HG02943 (cell line): ENCODE measurements at regions not wholly inside any gene's neighbourhood (a gene's known extent, or its start where the extent isn't known, plus 50 kb on each side); places are given as distances from the start of the nearest gene placed in this dataset.
"Not testable (repeated sequence)": the region's sequence is repeated elsewhere in the genome, so short reads cannot be mapped to it uniquely, and the experiment has no call there.

Experiments
- ATAC-seq: cut with Tn5 transposase; IDR thresholded peaks from one replicate; pipeline ENCODE4 v1.9.1; 2021; ENCODE audit warnings: mild to moderate bottlenecking, low read depth, moderate library complexity; ENCODE audit not compliant: unreplicated experiment

DNA sequence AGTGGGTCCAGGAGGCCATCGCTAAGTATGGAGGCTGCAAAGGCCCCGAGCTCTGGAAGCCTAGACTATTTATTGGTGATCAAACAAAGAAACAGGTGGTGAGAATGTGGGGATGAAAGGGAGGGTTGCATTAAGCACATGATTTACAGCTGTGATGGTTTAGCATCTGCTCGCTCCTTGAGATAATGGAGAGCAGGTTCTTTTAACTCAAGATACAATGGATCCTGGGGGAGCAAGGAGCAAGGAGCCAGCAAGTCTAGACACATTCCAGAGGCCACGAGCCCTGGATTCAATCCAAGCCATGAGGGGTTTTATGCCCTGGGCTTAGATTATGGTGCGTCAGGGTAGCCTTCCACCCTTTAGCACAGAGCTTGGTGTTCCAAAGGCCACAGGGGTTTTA lies 460.3 kb downstream of the GJA1 start:
- not testable (repeated sequence) for ATAC-seq

DNA sequence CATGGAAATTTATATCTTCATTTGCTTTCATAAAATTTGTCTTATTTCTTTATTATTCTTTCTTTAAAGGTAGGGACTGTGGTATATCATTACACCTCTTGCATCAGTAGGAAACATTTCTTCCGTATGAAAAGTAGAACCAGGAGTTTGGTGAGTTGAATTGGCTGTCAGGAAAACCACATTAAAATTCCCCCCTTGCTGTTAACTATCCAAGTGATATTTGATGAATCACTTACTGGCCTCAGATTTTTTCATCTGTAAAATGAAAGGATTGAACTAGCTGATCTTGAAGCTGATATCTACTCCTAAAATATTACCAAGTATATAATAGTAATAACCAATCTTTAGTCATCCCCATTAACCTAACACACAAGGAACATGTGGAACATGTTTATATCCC lies 460.9 kb downstream of the GJA1 start:
- ATAC-seq: no peak

DNA sequence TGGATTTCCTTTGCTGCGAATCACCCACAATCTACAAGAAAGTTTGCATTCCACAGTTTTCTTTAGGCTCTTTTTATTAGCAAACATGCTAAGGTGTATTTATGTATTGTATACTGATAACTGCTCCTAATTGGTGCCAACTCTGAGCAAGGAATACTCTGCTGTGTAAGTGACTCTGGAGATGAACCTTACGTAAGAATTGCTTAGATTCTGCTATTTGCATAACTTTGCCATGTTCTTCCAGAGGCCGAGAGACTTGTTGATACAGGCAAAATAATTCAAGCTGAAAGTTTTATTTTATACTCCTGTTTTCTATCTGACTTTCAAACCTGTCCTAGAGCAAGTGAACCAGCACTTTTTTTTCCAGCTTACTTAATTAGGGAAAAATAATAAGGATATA lies 461.3 kb downstream of the GJA1 start:
- ATAC-seq: no peak

DNA sequence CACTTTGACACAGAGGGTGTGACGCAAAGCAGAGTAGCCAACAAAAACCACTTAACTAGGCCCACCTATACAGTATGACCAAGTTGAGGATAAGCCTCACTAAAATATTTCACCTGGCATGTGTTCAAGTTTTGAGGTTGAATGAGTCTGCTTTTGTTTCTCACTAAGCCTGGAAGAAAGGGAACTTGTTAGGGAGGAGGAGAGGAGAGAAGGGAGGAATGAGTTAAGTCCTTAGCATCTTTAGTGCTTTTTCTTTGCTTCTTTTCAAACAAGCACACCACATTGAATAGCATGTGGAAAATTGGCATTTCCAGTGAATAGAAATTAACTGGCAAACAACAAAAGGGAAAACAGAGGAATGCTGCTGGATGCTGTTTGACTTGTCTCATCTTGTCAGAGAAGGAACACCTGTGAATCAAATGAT lies 461.9 kb downstream of the GJA1 start:
- ATAC-seq: no peak

DNA sequence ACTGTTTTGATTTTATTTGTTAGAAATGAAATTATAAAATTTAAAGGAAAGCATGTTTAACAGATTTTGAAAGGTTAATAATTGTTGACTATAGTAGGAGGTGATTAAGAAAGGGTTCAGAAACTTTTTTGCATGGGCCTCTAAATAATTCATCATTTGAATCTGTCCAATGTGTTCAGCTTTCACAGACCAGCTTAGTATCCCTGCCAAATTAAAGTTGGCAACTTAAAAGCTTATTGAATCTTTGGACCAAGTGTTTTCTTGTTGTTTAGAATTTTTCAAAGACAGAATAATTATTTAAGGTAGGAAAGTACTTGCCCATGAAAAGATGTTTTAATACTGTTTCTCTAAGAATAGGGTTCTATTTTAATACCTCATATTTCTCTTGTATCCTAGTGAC lies 466.0 kb downstream of the GJA1 start:
- no peak for ATAC-seq

DNA sequence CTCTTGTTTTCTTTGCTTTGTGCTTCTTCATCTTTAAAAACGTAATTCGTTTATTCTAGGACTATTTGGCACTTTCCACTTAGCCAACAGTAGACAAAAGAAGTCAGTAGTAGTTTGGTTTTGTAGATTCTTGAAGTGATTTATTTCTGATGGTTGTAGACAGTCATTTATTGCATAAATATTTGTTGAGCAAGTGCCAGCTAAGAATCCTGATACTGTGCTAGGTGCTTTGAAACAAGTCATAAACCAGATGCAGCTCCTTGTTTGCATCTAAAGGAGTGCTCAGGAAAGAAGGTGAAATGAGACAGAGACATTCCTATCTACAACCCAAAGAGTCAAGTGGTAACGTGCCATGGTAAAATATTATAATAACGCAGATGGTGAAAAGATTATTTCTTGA lies 469.1 kb downstream of the GJA1 start:
- ATAC-seq: no peak

DNA sequence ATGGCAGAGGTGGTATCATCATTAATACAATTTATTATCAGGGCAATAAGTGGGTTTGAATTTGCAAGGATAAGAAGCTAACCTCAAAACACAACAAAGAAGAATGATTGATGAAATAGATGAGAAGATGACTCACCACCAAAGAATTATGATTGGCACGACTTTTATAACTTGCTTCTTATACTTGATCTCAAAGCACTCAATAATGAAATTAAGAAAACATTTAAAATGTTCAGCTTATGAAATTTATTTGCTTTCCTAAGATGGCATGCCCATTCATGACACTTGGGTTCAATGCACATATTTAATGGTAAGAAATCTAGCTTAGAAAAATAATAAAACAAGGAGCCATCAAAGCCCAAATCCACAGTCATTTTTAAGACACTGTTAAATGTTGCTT lies 477.5 kb downstream of the GJA1 start:
- ATAC-seq: no peak

DNA sequence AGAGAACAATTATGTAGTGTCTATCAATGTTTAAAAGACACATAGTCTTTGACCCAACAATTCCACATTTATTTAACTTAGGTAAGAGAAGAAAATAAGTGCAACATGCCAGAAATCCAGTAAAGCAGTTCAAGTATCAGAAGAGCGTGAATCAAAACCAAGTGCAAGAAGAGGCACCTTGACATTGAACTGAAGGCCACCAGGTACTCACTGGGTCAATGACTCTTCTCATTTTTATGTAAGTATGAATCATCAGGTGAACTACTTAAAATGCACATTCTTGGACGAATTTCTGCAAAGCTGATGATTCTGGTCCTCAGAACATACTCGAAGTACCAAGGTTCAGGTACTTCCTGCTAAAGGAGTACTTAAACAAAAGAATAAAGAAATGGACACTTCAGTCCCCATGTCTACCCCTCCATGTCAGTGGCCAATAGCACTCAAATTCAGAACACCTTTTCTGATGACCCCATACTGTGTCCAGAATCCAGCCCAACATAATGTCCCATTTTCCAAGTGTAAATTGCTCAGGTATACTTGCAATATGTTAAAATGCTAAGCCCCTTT lies 481.9 kb downstream of the GJA1 start:
- no peak for ATAC-seq

DNA sequence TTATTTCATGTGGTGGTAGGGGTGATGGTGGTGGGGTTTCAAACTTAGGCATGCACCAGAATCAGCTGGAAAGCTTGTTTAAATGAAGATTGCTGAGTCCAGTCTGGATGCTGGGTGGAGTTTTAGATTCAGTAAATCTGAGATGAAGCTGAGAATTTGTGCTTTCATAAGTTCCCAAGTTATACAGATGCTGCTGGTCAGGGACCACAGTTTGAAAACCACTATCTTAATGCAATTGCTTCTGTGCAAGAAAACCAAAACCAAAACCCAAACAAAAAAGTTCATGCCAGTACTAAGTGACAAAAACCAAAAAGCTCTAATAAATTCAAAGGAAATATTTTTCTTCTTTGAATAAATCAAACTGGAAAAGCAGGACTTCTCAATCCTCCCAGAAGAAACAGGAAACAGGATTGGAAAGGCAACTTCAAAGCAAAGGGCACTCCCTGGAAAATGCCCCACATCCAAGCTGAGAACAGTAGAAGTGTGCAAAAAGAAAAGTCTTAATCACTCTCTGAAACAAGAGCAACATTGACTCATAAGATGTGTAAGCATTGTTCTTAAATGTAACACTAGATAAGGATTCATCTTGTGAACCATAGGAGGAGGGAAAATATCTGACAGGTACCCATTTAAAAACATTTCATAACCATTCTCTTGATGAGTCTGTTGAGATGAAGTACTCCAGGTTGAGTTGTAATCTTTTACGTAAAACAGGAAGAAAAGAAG lies 481.5 kb upstream of the HSF2 start:
- ATAC-seq: no peak

DNA sequence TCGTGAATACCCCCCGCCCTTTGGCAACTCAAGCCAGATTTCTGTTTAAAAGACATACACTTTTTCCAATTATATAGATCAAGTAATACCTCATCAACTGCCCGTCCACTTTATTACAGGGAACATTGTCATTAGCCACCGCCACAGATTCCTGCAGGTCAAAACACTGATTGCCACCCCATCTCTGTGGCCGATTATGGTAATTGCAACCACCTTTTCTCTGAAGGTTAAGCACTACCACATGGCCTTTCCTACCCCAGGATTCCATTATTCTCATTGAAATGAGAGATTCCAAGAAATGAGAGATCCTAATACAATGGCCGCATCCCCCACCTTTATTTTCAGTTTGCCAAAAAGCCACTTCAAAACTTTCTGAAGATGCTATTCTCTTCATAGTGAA lies 478.8 kb upstream of the HSF2 start:
- ATAC-seq: no peak

DNA sequence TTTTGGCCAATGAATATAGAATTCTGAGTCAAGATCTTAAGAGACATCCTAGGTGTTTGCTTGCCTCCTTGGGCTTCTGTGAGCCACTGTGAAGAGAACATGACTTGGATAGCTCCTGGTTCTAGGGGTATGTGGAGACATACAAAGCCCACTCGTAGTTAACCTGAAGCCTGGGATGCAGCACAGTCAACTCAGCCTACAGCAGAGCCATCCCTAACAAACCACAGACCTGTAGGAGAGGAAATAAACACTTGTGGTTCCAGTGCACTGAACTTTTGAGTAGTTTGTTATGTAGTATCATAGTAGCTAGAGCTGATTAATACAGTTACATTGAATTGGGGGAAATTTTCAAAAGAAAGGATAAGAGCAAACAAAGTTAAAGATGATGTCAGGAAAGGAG lies 474.4 kb upstream of the HSF2 start:
- ATAC-seq: no peak

DNA sequence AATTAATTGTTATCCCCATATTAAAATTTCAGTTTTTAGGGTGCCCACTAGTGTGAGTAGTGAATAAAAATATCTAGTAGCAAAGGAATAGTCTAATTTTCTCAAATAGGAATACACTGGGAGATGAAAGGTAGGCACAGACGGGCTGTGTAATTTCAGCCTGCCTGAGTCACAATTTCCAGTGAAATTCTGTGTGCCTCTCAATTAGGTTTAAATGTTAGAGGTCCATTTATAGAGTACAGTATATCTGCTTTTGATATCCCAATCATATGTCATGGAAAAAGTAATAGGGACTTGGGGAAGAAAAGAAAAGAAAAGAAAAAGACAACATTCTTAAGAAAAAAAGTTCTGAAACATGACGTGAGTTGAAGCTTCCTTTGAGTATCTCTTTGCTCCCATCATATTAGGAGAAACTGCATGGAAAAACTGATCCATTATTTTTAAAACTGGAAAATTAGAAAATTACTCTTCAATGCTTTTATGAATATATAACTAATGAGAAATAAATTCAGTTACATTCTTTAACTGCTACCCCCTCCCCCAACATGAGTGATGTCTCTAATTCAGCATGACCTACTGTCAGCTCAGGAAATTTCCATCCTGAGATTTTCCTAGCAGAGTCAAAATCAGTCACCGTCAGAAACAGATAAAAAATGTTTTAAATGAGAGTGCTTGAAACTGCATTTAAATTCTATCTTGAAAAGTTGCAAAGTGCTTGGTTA lies 473.8 kb upstream of the HSF2 start:
- ATAC-seq: no peak

DNA sequence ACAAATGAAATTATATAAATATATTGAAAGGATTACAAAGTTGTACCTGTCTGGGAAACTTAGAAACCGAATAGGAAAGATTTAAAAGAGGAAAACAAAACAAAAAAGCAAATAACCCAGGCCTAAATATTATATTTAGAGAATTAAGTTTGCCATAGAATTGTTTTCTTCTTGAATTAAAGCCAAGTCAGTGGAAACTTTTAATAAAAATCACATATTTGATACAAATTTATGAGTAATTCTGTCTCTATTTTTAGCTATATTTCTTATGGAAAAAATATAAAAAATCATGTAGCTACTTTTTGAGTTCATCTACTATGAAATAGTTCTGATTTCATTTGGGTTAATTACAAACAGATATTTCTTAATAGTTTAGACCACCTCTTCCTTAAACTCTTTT lies 470.2 kb upstream of the HSF2 start:
- no peak for ATAC-seq

DNA sequence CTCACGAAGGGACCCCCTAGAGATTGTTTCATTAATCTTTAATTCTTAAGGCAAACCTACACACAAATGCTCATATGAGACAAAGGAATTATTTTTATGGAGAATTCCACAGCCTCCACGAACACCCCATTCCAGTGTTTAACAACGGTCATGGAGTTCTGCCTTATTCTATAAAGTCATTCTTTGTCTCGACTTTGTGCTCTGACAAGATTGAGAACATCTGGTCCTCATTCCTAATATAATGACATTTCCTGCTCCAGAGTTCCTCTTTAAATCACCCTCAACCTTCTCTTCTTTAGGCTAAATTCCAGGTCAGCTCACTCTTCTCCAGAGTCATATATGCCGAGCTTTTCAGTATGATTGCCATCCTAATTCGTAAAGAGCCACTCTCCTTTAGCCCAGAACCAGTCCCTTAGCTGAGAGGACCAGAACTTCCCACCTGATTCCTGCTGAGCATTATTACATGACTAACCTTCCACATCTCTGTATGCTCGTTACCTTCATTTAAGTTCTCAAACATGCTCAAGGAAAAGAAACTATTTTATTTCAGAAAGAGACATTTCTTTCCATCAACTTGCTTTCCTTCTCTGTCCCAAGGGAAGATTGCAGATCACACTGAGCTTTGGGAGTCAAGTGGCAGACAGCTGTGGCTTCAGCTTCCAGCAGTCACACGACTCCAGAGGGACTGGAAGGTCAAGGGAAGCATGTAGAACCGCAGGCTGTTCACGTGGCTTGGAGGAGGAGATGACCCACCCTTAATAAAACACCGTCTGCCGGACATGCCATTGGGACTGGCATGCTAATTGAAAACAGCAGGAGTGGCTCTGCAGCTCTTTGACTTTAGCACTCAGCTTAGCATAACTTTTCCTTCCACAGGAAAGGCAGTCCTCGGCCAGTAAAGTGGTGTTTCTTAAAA lies 467.1 kb upstream of the HSF2 start:
- ATAC-seq: no peak

DNA sequence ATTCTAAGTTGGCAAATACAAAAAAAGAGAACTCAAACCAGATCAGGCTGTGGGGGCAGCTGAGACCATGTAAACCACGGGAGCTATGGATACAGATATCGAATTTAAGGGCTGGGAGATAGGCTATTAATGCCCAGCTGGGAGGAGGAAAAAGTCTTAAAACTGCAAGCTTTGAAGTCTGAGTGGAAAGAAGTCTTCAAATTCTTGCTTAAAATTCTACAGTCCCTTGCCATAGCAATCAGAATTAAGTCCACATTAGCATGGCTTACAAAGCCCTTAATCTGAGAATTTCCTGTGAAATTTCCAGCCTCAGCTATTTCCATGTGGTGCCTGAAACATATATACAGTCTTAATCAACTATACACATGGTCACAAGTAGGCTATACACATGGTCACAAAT lies 465.0 kb upstream of the HSF2 start:
- no peak for ATAC-seq

DNA sequence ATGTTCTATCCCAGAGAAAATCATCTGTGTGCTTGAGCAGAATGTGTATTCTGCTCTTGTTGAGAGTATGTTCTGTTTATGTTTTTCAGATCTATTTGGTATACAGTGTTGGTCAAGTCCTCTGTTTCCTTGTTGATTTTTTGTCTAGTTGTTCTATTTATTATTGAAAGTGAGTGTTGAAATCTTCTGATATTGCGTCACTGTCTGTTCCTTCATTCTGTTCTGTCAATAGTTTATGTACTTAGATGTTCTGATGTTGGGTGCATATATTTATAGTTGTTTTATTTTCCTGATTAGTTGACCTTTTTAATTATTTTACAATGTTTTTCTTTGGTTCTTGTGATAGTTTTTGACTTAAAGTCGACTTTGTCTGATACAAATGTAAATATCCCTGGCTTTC lies 458.7 kb upstream of the HSF2 start:
- no peak for ATAC-seq

DNA sequence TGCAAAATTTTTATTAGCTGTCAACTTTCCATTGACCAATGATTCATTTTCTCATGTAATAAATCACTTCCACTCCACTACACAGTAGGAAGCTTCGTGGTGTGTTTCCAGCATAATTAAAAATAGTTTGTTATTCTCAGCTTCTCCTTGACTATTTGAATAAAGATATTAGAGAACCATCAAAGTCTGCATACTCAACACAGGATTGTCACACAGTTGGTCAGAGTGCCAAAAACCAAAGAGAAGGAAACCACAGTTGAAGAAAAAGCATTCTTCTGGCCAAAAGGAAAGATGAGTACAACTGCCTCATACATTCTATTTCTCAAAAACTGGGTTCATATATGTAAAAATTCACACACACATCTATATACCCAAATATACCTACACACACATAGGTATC lies 455.1 kb upstream of the HSF2 start:
- no peak for ATAC-seq

DNA sequence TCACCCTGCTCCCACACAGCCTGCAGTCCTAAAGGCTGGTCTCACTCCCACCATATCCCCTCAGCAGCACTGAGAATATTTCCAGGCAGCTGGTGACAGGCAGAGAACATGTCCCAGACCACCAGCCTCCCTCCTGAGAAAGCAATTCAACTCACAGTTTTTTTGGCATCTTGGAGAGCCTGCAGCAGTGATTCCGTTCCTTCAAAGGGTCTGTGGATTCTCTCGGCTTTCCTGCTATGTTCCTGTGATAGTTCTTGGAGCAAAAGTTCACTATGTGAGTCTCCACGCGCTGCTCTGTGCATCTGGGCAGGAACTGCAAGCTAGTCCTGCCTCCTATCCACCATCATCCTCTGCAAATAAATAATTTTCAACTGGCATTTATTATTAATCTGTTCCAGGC lies 448.3 kb upstream of the HSF2 start:
- no peak for ATAC-seq

DNA sequence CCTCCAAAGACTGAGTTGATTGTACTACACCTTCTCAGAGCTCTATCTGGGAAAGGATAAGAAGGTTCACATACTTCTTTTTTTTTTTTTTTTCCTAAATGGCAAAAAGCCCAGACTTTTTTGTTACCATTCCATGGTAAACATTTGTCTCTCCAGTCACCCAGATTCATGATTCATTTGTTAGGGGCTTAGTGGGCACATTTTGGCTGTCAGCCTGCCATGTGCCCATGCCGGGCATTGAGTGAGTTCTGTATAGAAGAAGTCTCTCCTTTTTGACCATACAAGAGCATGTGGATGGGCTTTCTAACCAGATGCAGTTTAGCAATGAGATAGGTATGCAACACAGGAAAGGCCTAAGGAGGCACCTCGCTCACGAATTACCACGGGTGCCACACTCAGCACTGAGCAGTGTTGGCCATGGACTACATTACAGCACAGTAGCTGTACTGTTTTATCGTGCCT lies 447.5 kb upstream of the HSF2 start:
- no peak for ATAC-seq

DNA sequence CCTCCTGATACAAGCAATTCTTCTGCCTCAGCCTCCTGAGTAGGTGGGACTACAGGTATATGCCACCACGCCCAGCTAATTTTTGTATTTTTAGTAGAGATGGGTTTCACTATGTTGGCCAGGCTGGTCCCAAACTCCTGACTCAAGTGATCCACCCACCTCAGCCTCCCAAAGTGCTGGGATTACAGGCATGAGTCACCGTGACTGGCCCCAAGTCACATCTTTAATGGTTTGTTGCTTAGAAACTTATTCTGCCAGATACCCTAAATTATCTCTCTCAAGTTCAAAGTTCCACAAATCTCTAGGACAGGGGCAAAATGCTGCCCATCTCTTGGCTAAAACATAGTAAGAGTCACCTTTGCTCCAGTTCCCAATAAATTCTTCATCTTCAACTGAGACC lies 444.1 kb upstream of the HSF2 start:
- ATAC-seq: not testable (repeated sequence)

DNA sequence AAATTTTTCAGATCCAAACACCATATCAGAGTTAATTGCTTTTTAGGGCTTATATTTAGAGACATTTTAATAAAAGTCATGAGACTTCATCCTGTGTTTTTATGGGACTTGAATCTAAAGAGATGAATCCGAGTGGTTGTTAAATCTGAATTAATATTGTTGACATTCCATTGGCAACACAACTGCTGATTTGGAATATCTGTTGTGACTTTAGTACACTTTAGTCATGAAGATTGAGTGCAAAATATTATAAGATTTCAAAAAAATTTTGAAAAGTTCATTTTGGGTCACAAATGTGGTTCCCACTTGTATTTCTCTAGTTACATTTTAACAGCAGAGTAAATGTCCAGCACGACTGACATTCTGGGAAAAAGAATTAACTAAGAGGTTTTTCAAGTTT lies 442.7 kb upstream of the HSF2 start:
- no peak for ATAC-seq
